Spleen (tissue), 11 donors: ENCODE measurements at regions not wholly inside any gene's neighbourhood (a gene's known extent, or its start where the extent isn't known, plus 50 kb on each side); places are given as distances from the start of the nearest gene placed in this dataset.

Experiments
- DNase-seq: peaks from one replicate; pipeline ENCODE4 v3.0.0-alpha.2; 2020
- H3K27ac ChIP-seq, 8 donors: fragments of 200-600 bp; sonication (generic) in 7 of 8; 1 replicate in 4 of 8; 2 replicates in 4 of 8; pipeline versions ENCODE4 v1.5.0 to v1.8.0; 2016 to 2021; ENCODE audit warnings: inconsistent platforms in 4 of 8, mild to moderate bottlenecking in 4 of 8, moderate library complexity in 1 of 8
- H3K27me3 ChIP-seq, 7 donors: fragments of 200-600 bp; sonication (generic) in 6 of 7; replicated peaks in 1 of 7; 1 replicate in 4 of 7; 2 replicates in 3 of 7; pipeline versions ENCODE4 v1.5.0 to v1.8.0; 2016 to 2021; ENCODE audit warnings: inconsistent platforms in 3 of 7, mild to moderate bottlenecking in 1 of 7
- H3K36me3 ChIP-seq, 6 donors: fragments of 200-600 bp; sonication (generic) in 5 of 6; 1 replicate in 4 of 6; 2 replicates in 2 of 6; pipeline versions ENCODE4 v1.5.0 to v1.8.0; 2016 to 2021; ENCODE audit warnings: inconsistent platforms in 2 of 6
- H3K4me1 ChIP-seq, 6 donors: fragments of 200-600 bp; sonication (generic) in 5 of 6; 1 replicate in 3 of 6; 2 replicates in 3 of 6; pipeline versions ENCODE4 v1.5.0 to v1.8.0; 2016 to 2021; ENCODE audit warnings: inconsistent platforms in 3 of 6
- H3K4me3 ChIP-seq, 8 donors: fragments of 200-600 bp; sonication (generic) in 7 of 8; 1 replicate in 4 of 8; 2 replicates in 4 of 8; pipeline versions ENCODE4 v1.5.0 to v1.8.0; 2016 to 2021; ENCODE audit warnings: inconsistent platforms in 4 of 8, mild to moderate bottlenecking in 4 of 8, moderate library complexity in 2 of 8
- H3K9me3 ChIP-seq, 8 donors: fragments of 200-600 bp; sonication (generic) in 7 of 8; 1 replicate in 4 of 8; 2 replicates in 4 of 8; pipeline versions ENCODE4 v1.5.0 to v1.8.0; 2016 to 2021; ENCODE audit warnings: inconsistent platforms in 4 of 8
- POLR2A ChIP-seq, 3 donors: fragments of 450-650 bp; IDR thresholded peaks; one replicate each; pipeline ENCODE4 v1.5.1; 2017; ENCODE audit warnings: antibody characterized with exemption in 3 of 3, mild to moderate bottlenecking in 1 of 3
- POLR2AphosphoS5 ChIP-seq, 3 donors: sonication (generic); formaldehyde crosslinking; IDR thresholded peaks; one replicate each; pipeline ENCODE4 v1.5.1; 2017; ENCODE audit warnings: antibody characterized with exemption in 3 of 3
- WGBS, 5 donors: extraction: QIAGEN DNeasy Blood & Tissue Kit in 3 of 5; methylation state at CpG; one replicate each; pipeline versions ENCODE4 v1.1.5 to v1.1.7; 2013 to 2018; 5-methylcytosine and 5-hydroxymethylcytosine counted together
- intact Hi-C: fragments of 100-400 bp; cut with DNase I; formaldehyde crosslinking; loops from one replicate; pipeline ENCODE4 v1.15.0; 2023; ENCODE audit warnings: low total_unique reads
- TF ChIP-seq, protein P1 (sequence below), 11 experiments: fragments of 200-600 bp in 7 of 11; fragments of 450-650 bp in 4 of 11; sonication (generic) in 4 of 11; IDR thresholded peaks in 8 of 11; conservative IDR thresholded peaks in 3 of 11; 1 replicate in 7 of 11; 2 replicates in 4 of 11; pipeline versions ENCODE4 v1.4.0 to v1.8.0; 2016 to 2021; ENCODE audit warnings: antibody characterized with exemption in 11 of 11, inconsistent platforms in 4 of 11, mild to moderate bottlenecking in 1 of 11
- donor health status: healthy with polysubstance abuse.
- donor health status: DM: no; HTN: no; CAD: no; lungs with moderate emphysema.
- donor health status: DM: no; HTN: no; CAD: no.
- donor health status: Bipolar disorder and iron deficiency.
- donor health status: healthy.
- donor health status: DM: no; HTN: no; CAD: no.
- donor health status: DM: yes; HTN: yes; CAD: no.

DNA sequence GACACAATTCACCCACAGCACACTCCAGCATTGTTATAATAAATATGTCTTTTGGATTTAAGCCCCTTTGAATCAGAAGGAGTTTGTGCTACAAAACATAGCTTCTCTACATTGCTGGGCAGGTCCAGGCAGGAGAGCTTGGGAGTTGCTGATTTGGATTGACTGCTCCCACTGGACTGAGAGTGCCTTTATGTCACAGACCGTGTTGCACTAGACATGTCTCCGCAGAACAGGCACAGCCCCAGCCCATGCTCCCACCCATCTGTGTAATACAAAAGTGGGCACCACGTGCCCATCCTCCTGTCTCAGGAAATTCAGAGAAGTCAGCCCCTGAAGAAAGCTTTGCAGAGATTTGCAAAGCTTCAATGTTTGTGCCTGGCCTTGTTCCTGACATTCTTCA, 117.1 kb downstream of the MED10 start:
- WGBS, 5 donors, result 74 to 85% (median 77%) methylated on average over 3 of the region's 3 CpGs
- no peaks in the 10 kb centered on the region for H3K27me3 ChIP-seq
- no peaks in the 10 kb centered on the region for H3K4me1 ChIP-seq
- H3K27ac ChIP-seq, result no peak overlapping the region
- intact Hi-C loops, result no loop called here
- no peaks in the 10 kb centered on the region for H3K36me3 ChIP-seq
- no peak for DNase-seq
- no peak overlapping the region for H3K4me3 ChIP-seq
- TF ChIP-seq, protein P1, sequence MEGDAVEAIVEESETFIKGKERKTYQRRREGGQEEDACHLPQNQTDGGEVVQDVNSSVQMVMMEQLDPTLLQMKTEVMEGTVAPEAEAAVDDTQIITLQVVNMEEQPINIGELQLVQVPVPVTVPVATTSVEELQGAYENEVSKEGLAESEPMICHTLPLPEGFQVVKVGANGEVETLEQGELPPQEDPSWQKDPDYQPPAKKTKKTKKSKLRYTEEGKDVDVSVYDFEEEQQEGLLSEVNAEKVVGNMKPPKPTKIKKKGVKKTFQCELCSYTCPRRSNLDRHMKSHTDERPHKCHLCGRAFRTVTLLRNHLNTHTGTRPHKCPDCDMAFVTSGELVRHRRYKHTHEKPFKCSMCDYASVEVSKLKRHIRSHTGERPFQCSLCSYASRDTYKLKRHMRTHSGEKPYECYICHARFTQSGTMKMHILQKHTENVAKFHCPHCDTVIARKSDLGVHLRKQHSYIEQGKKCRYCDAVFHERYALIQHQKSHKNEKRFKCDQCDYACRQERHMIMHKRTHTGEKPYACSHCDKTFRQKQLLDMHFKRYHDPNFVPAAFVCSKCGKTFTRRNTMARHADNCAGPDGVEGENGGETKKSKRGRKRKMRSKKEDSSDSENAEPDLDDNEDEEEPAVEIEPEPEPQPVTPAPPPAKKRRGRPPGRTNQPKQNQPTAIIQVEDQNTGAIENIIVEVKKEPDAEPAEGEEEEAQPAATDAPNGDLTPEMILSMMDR (IDR thresholded peaks at IDR 0.05 in 8 of 11, conservative IDR thresholded peaks at IDR 0.05 in 3 of 11), result no peak
- TF ChIP-seq POLR2A (IDR thresholded peaks at IDR 0.05) (no peak), POLR2AphosphoS5 (IDR thresholded peaks at IDR 0.05) (no peak)
- H3K9me3 ChIP-seq, result peaks cover 0 to 5% (median 0%) of the 10 kb centered on the region in 8 donors

DNA sequence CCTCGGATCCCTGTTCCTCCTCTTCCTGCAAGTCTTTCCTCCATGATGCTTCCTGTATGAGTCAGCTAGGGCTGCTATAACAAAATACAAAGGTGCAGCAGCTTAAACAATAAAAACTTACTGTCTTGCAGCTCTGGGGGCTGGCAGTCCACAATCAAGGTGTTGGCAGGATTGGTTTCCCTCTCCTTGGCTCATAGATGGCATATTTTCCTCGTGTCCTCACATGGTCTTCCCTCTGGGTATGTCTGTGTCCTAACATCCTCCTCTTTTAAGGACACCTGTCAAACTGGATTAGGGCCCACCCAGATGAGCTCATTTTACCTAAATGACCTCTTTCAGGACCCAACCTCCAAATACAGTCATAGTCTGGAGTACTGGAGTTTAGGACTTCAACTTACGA, 117.5 kb downstream of the MED10 start:
- DNase-seq, result no peak
- Histone ChIP-seq H3K4me1 (no peaks in the 10 kb centered on the region), H3K9me3 (peaks cover 0 to 5% (median 0%) of the 10 kb centered on the region in 8 donors), H3K4me3 (no peak overlapping the region), H3K27ac (no peak overlapping the region), H3K27me3 (no peaks in the 10 kb centered on the region), H3K36me3 (no peaks in the 10 kb centered on the region)
- intact Hi-C loops, result no loop called here
- WGBS, 5 donors, result 52 to 63% (median 57%) methylated on average over 3 of the region's 3 CpGs
- TF ChIP-seq POLR2AphosphoS5 (IDR thresholded peaks at IDR 0.05) (no peak), POLR2A (IDR thresholded peaks at IDR 0.05) (no peak)
- TF ChIP-seq, protein P1 (IDR thresholded peaks at IDR 0.05 in 8 of 11, conservative IDR thresholded peaks at IDR 0.05 in 3 of 11), result no peak

DNA sequence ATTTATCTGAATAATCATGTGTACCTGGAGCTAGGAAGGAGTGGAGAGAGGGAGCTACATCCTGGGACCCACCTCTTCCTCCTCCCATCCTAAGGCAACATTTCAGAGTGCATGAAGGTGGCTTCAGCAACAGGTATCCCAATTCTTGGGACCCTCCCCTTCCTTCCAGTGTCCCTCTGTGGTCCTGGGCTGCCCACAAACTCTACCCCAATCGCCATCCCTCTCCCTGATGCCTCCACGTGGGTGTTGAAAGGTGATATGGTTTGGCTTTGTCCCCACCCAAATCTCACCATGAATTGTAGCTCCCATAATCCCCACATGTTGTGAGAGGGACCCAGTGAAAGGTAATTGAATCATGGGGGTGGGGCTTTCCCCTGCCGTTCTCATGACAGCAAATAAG, 121.4 kb downstream of the MED10 start:
- no peaks in the 10 kb centered on the region for H3K27me3 ChIP-seq
- no peak overlapping the region for H3K4me3 ChIP-seq
- H3K27ac ChIP-seq, result no peak overlapping the region
- no peak for DNase-seq
- no peaks in the 10 kb centered on the region for H3K4me1 ChIP-seq
- 44 to 78% (median 53%) methylated on average over 3 of the region's 3 CpGs for WGBS, 5 donors
- peaks cover 0 to 3% (median 0%) of the 10 kb centered on the region in 8 donors for H3K9me3 ChIP-seq
- intact Hi-C loops, result no loop called here
- no peak for TF ChIP-seq POLR2A (IDR thresholded peaks at IDR 0.05)
- TF ChIP-seq, protein P1 (IDR thresholded peaks at IDR 0.05 in 8 of 11, conservative IDR thresholded peaks at IDR 0.05 in 3 of 11), result no peak
- TF ChIP-seq POLR2AphosphoS5 (IDR thresholded peaks at IDR 0.05), result no peak
- no peaks in the 10 kb centered on the region for H3K36me3 ChIP-seq

DNA sequence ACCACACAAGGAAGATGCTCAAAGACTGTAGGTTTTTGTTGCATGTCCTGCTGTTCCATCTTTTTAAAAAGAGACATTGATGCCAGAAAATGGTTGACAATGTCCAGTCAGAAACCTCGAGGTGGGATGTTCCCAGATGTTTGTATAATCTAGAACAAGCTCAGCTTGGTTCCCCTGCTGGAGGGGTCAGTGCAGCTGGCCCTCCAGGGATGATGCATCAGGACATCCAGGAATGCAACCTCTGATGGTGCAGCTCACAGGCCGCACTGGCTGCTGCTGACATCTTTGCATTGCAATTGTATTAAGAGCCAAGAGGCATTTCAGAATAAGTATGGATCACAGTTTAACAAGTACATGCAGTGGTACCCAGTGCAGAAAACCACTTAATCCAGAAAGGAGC, 122.4 kb downstream of the MED10 start:
- TF ChIP-seq POLR2AphosphoS5 (IDR thresholded peaks at IDR 0.05) (no peak), POLR2A (IDR thresholded peaks at IDR 0.05) (no peak)
- TF ChIP-seq, protein P1 (IDR thresholded peaks at IDR 0.05 in 8 of 11, conservative IDR thresholded peaks at IDR 0.05 in 3 of 11), result no peak
- H3K36me3 ChIP-seq, result no peaks in the 10 kb centered on the region

More for the DNA sequence above, 122.4 kb downstream of the MED10 start:
- Histone ChIP-seq H3K4me3 (no peak overlapping the region), H3K4me1 (no peaks in the 10 kb centered on the region), H3K27ac (no peak overlapping the region), H3K27me3 (no peaks in the 10 kb centered on the region), H3K9me3 (peaks cover 0 to 5% (median 1%) of the 10 kb centered on the region in 8 donors)
- intact Hi-C loops, result no loop called here
- 18 to 83% (median 44%) methylated on average over 1 to 2 of the region's 2 CpGs for WGBS, 5 donors
- no peak for DNase-seq
